Ascending aorta (tissue), 2 donors: ENCODE measurements at regions not wholly inside any gene's neighbourhood (a gene's known extent, or its start where the extent isn't known, plus 50 kb on each side); places are given as distances from the start of the nearest gene placed in this dataset.

Experiments
- DNase-seq, 2 donors: peaks; one replicate each; pipeline ENCODE4 v3.0.0-alpha.2; 2019; ENCODE audit warnings: low spot score in 2 of 2
- H3K27ac ChIP-seq, 2 donors: fragments of 200-600 bp; sonication (generic); one replicate each; pipeline ENCODE4 v1.5.1; 2016 to 2017; ENCODE audit warnings: mild to moderate bottlenecking in 1 of 2
- H3K27me3 ChIP-seq: fragments of 200-600 bp; sonication (generic); one replicate; pipeline ENCODE4 v1.5.1; 2017
- H3K36me3 ChIP-seq, 2 donors: fragments of 200-600 bp; sonication (generic); one replicate each; pipeline ENCODE4 v1.5.1; 2016
- H3K4me1 ChIP-seq, 2 donors: fragments of 200-600 bp; sonication (generic); one replicate each; pipeline ENCODE4 v1.5.1; 2016 to 2017; ENCODE audit warnings: mild to moderate bottlenecking in 1 of 2
- H3K4me3 ChIP-seq, 2 donors: fragments of 200-600 bp; sonication (generic); one replicate each; pipeline ENCODE4 v1.5.1; 2016 to 2017; ENCODE audit warnings: mild to moderate bottlenecking in 1 of 2
- H3K9me3 ChIP-seq, 2 donors: fragments of 200-600 bp; sonication (generic); one replicate each; pipeline ENCODE4 v1.5.1; 2016
- CTCF ChIP-seq, 3 experiments: fragments of 200-600 bp in 2 of 3; fragments of 450-650 bp in 1 of 3; sonication (generic) in 2 of 3; IDR thresholded peaks; one replicate each; pipeline ENCODE4 v1.5.1; 2016 to 2019; ENCODE audit warnings: antibody characterized with exemption in 3 of 3, mild to moderate bottlenecking in 1 of 3, moderate library complexity in 1 of 3
- intact Hi-C: fragments of 100-400 bp; cut with DNase I; formaldehyde crosslinking; loops from one replicate; pipeline ENCODE4 v1.15.1; 2023

GRCh38 chr15:95279277-95280019, 1048.1 kb downstream of the MCTP2 start:
- H3K27ac ChIP-seq: peak overlapping the region; percentile 51 to 57
- peaks cover 5 to 9% of the 10 kb centered on the region in 2 donors for H3K4me1 ChIP-seq
- H3K4me3 ChIP-seq: no peak overlapping the region
- H3K36me3 ChIP-seq: no peaks in the 10 kb centered on the region
- no peaks in the 10 kb centered on the region for H3K9me3 ChIP-seq
- intact Hi-C loops: no loop called here
- TF ChIP-seq CTCF (IDR thresholded peaks at IDR 0.05): no peak
- no peak for DNase-seq
- H3K27me3 ChIP-seq: no peaks in the 10 kb centered on the region

GRCh38 chr15:95280711-95281110, 1049.3 kb downstream of the MCTP2 start:
- no peaks in the 10 kb centered on the region for H3K9me3 ChIP-seq
- H3K27me3 ChIP-seq: no peaks in the 10 kb centered on the region
- intact Hi-C loops: no loop called here
- TF ChIP-seq CTCF (IDR thresholded peaks at IDR 0.05): no peak
- peaks cover 5 to 9% of the 10 kb centered on the region in 2 donors for H3K4me1 ChIP-seq
- no peaks in the 10 kb centered on the region for H3K36me3 ChIP-seq
- H3K4me3 ChIP-seq: no peak overlapping the region
- H3K27ac ChIP-seq: no peak overlapping the region
- DNase-seq: no peak

GRCh38 chr15:95281470-95281869, 1049.0 kb upstream of the NR2F2 start:
- intact Hi-C loops: no loop called here
- Histone ChIP-seq H3K9me3 (no peaks in the 10 kb centered on the region), H3K27me3 (no peaks in the 10 kb centered on the region), H3K4me1 (peaks cover 5 to 12% of the 10 kb centered on the region in 2 donors), H3K27ac (no peak overlapping the region), H3K4me3 (no peak overlapping the region), H3K36me3 (no peaks in the 10 kb centered on the region)
- TF ChIP-seq CTCF (IDR thresholded peaks at IDR 0.05): no peak
- DNase-seq: no peak

- Histone ChIP-seq H3K4me1 (peaks cover 0 to 21% of the 10 kb centered on the region in 2 donors), H3K27me3 (no peaks in the 10 kb centered on the region), H3K4me3 (no peak overlapping the region), H3K27ac (no peak overlapping the region), H3K9me3 (no peaks in the 10 kb centered on the region), H3K36me3 (no peaks in the 10 kb centered on the region)
- TF ChIP-seq CTCF (IDR thresholded peaks at IDR 0.05): no peak
- no peak for DNase-seq
- intact Hi-C loops: no loop called here
Observed at GRCh38 chr15:95284492-95284891, 1046.0 kb upstream of the NR2F2 start.

- no peak for TF ChIP-seq CTCF (IDR thresholded peaks at IDR 0.05)
- intact Hi-C loops: no loop called here
- Histone ChIP-seq H3K27ac (no peak overlapping the region), H3K9me3 (no peaks in the 10 kb centered on the region), H3K36me3 (no peaks in the 10 kb centered on the region), H3K4me1 (peaks cover 0 to 21% of the 10 kb centered on the region in 2 donors), H3K27me3 (no peaks in the 10 kb centered on the region), H3K4me3 (no peak overlapping the region)
- DNase-seq: no peak
Observed at GRCh38 chr15:95284933-95285421, 1045.5 kb upstream of the NR2F2 start.
